NB4 (cell line): ENCODE measurements at regions not wholly inside any gene's neighbourhood (a gene's known extent, or its start where the extent isn't known, plus 50 kb on each side); places are given as distances from the start of the nearest gene placed in this dataset.
"Not testable (repeated sequence)": the region's sequence is repeated elsewhere in the genome, so short reads cannot be mapped to it uniquely, and the experiment has no call there.

ENCODE experiments used
- DNase-seq: peaks from one replicate; pipeline ENCODE4 v3.0.0; 2010; ENCODE audit warnings: low read depth
- H3K4me3 ChIP-seq: one replicate; pipeline ENCODE4 v1.5.1; 2011; ENCODE audit warnings: mild to moderate bottlenecking, low read depth, low read length, moderate library complexity
- CTCF ChIP-seq: IDR thresholded peaks from one replicate; pipeline ENCODE4 v1.5.1; 2012; ENCODE audit warnings: low read depth, low read length
- MAX ChIP-seq: IDR thresholded peaks from 2 replicates; pipeline ENCODE4 v1.6.1; 2011; ENCODE audit warnings: low read depth, low read length
- MYC ChIP-seq: IDR thresholded peaks from 2 replicates; pipeline ENCODE4 v1.6.1; 2011; ENCODE audit warnings: low read depth, low read length
- POLR2A ChIP-seq: IDR thresholded peaks from 2 replicates; pipeline ENCODE4 v1.6.1; 2011; ENCODE audit warnings: mild to moderate bottlenecking; ENCODE audit not compliant: insufficient read length; ENCODE audit errors: extremely low read depth

GRCh38 chr10:8311526-8312070 is 257.1 kb downstream of the GATA3 start:
- H3K4me3 ChIP-seq, result no peak overlapping the region
- TF ChIP-seq POLR2A, result no peak
- TF ChIP-seq CTCF, result no peak
- no peak for DNase-seq

GRCh38 chr10:8312079-8312478 is 257.6 kb downstream of the GATA3 start:
- TF ChIP-seq POLR2A (no peak), MYC (no peak), CTCF (no peak), MAX (no peak)
- no peak overlapping the region for H3K4me3 ChIP-seq
- DNase-seq, result no peak

GRCh38 chr10:8312781-8313180 is 258.3 kb downstream of the GATA3 start:
- TF ChIP-seq MAX (no peak), POLR2A (no peak), CTCF (no peak), MYC (no peak)
- no peak for DNase-seq
- no peak overlapping the region for H3K4me3 ChIP-seq

GRCh38 chr10:8314486-8314885 is 260.0 kb downstream of the GATA3 start:
- DNase-seq, result no peak
- no peak for TF ChIP-seq MYC
- TF ChIP-seq CTCF, result no peak
- no peak for TF ChIP-seq MAX
- no peak for TF ChIP-seq POLR2A
- H3K4me3 ChIP-seq, result no peak overlapping the region

GRCh38 chr10:8315619-8316021 is 261.1 kb downstream of the GATA3 start:
- H3K4me3 ChIP-seq, result no peak overlapping the region
- no peak for TF ChIP-seq CTCF
- no peak for TF ChIP-seq MAX
- TF ChIP-seq MYC, result no peak
- TF ChIP-seq POLR2A, result no peak
- no peak for DNase-seq

- TF ChIP-seq MAX, result no peak
- no peak for TF ChIP-seq POLR2A
- TF ChIP-seq MYC, result no peak
- no peak for TF ChIP-seq CTCF
Measured at GRCh38 chr10:8316284-8316683, 261.8 kb downstream of the GATA3 start.

GRCh38 chr10:8318429-8318828 is 263.9 kb downstream of the GATA3 start:
- not testable (repeated sequence) for H3K4me3 ChIP-seq, DNase-seq

More at GRCh38 chr10:8316284-8316683, 261.8 kb downstream of the GATA3 start:
- DNase-seq, result no peak
- H3K4me3 ChIP-seq, result no peak overlapping the region
